Right lobe of liver (tissue), 4 donors: ENCODE measurements at regions not wholly inside any gene's neighbourhood (a gene's known extent, or its start where the extent isn't known, plus 50 kb on each side); places are given as distances from the start of the nearest gene placed in this dataset.

Source experiments
- POLR2A ChIP-seq: fragments of 450-650 bp; IDR thresholded peaks from one replicate; pipeline ENCODE4 v1.6.1; 2017; ENCODE audit warnings: antibody characterized with exemption, mild to moderate bottlenecking
- TF ChIP-seq, protein P1 (sequence below), 4 donors: fragments of 200-600 bp in 3 of 4; fragments of 450-650 bp in 1 of 4; IDR thresholded peaks; one replicate each; pipeline versions ENCODE4 v1.5.1 to v1.8.0; 2016 to 2022; ENCODE audit warnings: antibody characterized with exemption in 4 of 4, mild to moderate bottlenecking in 2 of 4
- donor health status: DM: no; HTN: no; CAD: no.
- donor health status: DM: no; HTN: no; CAD: no.
- donor health status: DM: no; HTN: yes; CAD: no.

DNA sequence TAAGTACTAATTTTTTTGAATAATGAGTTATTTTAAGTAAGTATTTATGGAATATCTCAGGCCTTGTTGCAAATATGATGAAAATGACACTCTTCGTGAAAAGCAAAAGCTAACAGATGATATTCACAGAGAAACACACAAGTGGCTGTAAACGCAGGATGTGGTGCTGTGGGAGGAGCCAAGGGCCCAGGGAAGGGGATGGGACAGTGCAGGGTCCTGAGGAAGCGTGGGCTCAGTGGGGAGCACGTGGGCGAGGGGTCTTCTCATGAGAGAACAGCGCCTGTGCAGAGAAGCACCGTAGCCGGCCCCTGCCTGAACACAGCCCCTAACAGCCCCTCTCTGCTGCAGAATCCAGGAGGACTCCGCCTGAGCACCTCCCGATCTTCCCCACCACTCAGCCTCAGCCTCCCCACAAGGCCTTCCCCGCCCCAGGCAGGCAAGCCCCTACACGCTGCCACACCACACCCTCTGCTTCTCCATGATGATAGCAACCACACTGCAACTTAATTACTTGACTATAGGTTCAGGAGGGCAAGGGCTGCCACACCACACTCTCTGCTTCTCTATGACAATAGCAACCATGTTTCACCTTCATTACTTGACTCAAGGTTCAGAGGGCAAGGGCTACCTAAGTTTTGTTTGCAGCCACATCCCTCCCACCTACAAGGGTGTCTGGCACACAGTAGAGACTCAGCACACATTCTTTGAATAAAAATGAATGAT, 152.6 kb upstream of the RNF32 start:
- TF ChIP-seq, protein P1, sequence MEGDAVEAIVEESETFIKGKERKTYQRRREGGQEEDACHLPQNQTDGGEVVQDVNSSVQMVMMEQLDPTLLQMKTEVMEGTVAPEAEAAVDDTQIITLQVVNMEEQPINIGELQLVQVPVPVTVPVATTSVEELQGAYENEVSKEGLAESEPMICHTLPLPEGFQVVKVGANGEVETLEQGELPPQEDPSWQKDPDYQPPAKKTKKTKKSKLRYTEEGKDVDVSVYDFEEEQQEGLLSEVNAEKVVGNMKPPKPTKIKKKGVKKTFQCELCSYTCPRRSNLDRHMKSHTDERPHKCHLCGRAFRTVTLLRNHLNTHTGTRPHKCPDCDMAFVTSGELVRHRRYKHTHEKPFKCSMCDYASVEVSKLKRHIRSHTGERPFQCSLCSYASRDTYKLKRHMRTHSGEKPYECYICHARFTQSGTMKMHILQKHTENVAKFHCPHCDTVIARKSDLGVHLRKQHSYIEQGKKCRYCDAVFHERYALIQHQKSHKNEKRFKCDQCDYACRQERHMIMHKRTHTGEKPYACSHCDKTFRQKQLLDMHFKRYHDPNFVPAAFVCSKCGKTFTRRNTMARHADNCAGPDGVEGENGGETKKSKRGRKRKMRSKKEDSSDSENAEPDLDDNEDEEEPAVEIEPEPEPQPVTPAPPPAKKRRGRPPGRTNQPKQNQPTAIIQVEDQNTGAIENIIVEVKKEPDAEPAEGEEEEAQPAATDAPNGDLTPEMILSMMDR (IDR thresholded peaks at IDR 0.05), result no peak
- no peak for TF ChIP-seq POLR2A
